A673 (cell line): ENCODE measurements at regions not wholly inside any gene's neighbourhood (a gene's known extent, or its start where the extent isn't known, plus 50 kb on each side); places are given as distances from the start of the nearest gene placed in this dataset.

Experiments
- EZH2 ChIP-seq: fragments of 200-600 bp; sonication (generic); IDR thresholded peaks from 2 replicates; pipeline ENCODE4 v1.6.1; 2017; ENCODE audit warnings: borderline replicate concordance, low read depth, mild to moderate bottlenecking, mixed read lengths, antibody characterized with exemption, low read length; ENCODE audit not compliant: poor library complexity, severe bottlenecking
- TF ChIP-seq, protein P1 (sequence below): fragments of 300-800, 200-600 bp; sonication (generic); conservative IDR thresholded peaks from 2 replicates; pipeline ENCODE4 v1.5.1; 2017; ENCODE audit warnings: low read depth, mild to moderate bottlenecking, antibody characterized with exemption, low read length, moderate library complexity, mixed read lengths

DNA sequence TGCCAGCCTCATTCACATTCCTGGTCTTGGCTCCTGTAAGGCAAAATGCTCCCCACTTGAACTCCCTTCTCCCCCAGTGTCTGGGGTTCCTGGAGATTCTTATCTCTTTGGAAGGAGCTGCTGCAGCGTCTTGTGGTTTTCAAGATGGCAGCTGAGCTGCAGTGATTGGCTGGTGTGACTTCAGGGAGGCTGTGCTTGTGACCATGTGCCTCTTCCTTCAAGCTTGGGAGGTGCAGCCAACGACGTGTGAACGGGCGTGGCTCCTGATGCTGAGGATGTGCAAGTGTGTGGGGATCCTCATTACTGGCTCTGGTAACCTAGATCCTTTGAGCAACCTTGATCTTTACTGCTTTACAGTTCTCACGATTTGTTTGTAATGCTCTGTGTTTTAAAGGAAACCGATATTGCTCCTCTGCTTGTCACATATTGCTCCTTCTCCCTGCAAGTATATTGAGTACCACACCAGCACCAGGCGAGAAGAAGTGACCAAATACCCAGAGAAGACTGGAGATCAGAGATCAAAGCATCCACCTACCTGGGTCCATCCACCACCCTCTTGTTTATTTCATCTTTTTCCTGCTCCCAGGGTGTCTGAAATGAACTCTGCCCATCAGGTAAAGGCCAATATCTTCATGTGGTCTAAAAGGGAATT is 208.5 kb downstream of the FGF9 start:
- TF ChIP-seq EZH2, result no peak
- TF ChIP-seq, protein P1, sequence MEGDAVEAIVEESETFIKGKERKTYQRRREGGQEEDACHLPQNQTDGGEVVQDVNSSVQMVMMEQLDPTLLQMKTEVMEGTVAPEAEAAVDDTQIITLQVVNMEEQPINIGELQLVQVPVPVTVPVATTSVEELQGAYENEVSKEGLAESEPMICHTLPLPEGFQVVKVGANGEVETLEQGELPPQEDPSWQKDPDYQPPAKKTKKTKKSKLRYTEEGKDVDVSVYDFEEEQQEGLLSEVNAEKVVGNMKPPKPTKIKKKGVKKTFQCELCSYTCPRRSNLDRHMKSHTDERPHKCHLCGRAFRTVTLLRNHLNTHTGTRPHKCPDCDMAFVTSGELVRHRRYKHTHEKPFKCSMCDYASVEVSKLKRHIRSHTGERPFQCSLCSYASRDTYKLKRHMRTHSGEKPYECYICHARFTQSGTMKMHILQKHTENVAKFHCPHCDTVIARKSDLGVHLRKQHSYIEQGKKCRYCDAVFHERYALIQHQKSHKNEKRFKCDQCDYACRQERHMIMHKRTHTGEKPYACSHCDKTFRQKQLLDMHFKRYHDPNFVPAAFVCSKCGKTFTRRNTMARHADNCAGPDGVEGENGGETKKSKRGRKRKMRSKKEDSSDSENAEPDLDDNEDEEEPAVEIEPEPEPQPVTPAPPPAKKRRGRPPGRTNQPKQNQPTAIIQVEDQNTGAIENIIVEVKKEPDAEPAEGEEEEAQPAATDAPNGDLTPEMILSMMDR, result no peak
